GM19043 (cell line): ENCODE measurements at regions not wholly inside any gene's neighbourhood (a gene's known extent, or its start where the extent isn't known, plus 50 kb on each side); places are given as distances from the start of the nearest gene placed in this dataset.

ENCODE experiments used
- ATAC-seq: cut with Tn5 transposase; IDR thresholded peaks from one replicate; pipeline ENCODE4 v1.9.1; 2021; ENCODE audit warnings: low read depth; ENCODE audit not compliant: unreplicated experiment

DNA sequence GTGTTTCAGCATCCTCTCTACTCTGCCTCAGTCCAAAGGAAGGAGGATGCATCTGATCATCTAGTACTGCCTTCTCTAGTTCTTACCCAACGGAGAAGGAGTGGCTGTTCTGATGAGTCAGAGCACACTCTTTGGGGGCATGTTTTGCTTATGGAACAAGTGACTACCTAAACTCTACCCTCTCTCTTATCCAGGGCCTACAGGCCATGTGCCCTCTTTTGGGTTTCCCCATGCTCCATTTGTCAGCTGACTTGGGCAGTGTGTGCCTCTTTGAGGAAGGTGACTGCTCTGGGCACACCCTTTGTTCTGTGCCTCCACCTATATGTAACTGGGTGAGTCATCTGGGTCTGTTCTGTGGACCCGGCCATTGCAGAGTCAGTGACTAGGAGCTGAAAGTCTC, 89.6 kb upstream of the BNC2 start:
- ATAC-seq: no peak

GRCh38 chr9:16959391-16959790, 88.9 kb upstream of the BNC2 start:
- ATAC-seq: no peak

GRCh38 chr9:16954040-16954439, 83.6 kb upstream of the BNC2 start:
- ATAC-seq: no peak

GRCh38 chr9:16951502-16951901, 81.0 kb upstream of the BNC2 start:
- ATAC-seq: no peak

GRCh38 chr9:16950051-16950450, 79.6 kb upstream of the BNC2 start:
- no peak for ATAC-seq

- ATAC-seq: no peak
Observed at GRCh38 chr9:16930578-16930977, 60.1 kb upstream of the BNC2 start.

GRCh38 chr9:16928179-16928945, 57.9 kb upstream of the BNC2 start:
- ATAC-seq: no peak

DNA sequence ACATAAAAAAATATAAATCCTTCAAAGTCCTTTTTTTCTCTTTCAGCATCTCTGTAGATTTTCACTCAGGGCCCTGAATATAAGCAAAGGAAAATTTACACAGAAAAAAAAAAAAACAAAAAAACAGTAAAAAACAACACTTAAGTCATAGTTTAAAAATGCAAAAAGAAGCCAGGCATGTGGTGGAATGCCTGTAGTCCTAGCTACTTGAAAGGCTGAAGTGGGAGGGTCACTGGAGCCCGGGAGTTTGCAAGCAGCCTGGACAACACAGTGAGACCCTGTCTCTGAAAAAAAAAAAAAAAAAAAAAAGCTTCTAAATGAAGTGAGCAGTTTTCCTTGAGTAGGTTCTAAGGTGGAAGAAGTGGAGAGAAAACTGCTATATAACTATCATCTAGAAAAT, 55.0 kb upstream of the BNC2 start:
- no peak for ATAC-seq

- ATAC-seq: no peak
Observed at GRCh38 chr9:16924311-16924915, 53.9 kb upstream of the BNC2 start.

GRCh38 chr9:16921855-16922254, 51.4 kb upstream of the BNC2 start:
- no peak for ATAC-seq
